ENCODE measurements at regions not wholly inside any gene's neighbourhood (a gene's known extent, or its start where the extent isn't known, plus 50 kb on each side); places are given as distances from the start of the nearest gene placed in this dataset.
"Not testable (repeated sequence)": the region's sequence is repeated elsewhere in the genome, so short reads cannot be mapped to it uniquely, and the experiment has no call there.

- H3K27ac ChIP-seq: no peak overlapping the region
- TF ChIP-seq CTCF (conservative IDR thresholded peaks at IDR 0.05): no peak
Measured at GRCh38 chr13:22940090-22940710, 240.6 kb upstream of the SGCG start.

GRCh38 chr13:22940736-22941135 lies 240.0 kb upstream of the SGCG start:
- H3K27ac ChIP-seq: no peak overlapping the region
- TF ChIP-seq CTCF (conservative IDR thresholded peaks at IDR 0.05): no peak

GRCh38 chr13:22941495-22941894 lies 239.3 kb upstream of the SGCG start:
- H3K27ac ChIP-seq: not testable (repeated sequence)

- H3K27ac ChIP-seq: not testable (repeated sequence)
Measured at GRCh38 chr13:22942831-22943230, 237.9 kb upstream of the SGCG start.

- H3K27ac ChIP-seq: no peak overlapping the region
Measured at GRCh38 chr13:22944378-22944777, 236.4 kb upstream of the SGCG start.

GRCh38 chr13:22945321-22946226 lies 235.2 kb upstream of the SGCG start:
- no peak overlapping the region for H3K27ac ChIP-seq
- no peak for TF ChIP-seq CTCF (conservative IDR thresholded peaks at IDR 0.05)

More at GRCh38 chr13:22944378-22944777, 236.4 kb upstream of the SGCG start:
- TF ChIP-seq CTCF (conservative IDR thresholded peaks at IDR 0.05): no peak

GRCh38 chr13:22948421-22948820 lies 232.4 kb upstream of the SGCG start:
- no peak for TF ChIP-seq CTCF (conservative IDR thresholded peaks at IDR 0.05)
- no peak overlapping the region for H3K27ac ChIP-seq

- not testable (repeated sequence) for H3K27ac ChIP-seq
Measured at GRCh38 chr13:22952018-22952417, 228.8 kb upstream of the SGCG start.

- H3K27ac ChIP-seq: not testable (repeated sequence)
Measured at GRCh38 chr13:22955147-22955546, 225.6 kb upstream of the SGCG start.

GRCh38 chr13:22956456-22957115 lies 224.2 kb upstream of the SGCG start:
- not testable (repeated sequence) for H3K27ac ChIP-seq

- not testable (repeated sequence) for H3K27ac ChIP-seq
Measured at GRCh38 chr13:22959859-22960258, 220.9 kb upstream of the SGCG start.
